PC-3 (cell line): ENCODE measurements at regions not wholly inside any gene's neighbourhood (a gene's known extent, or its start where the extent isn't known, plus 50 kb on each side); places are given as distances from the start of the nearest gene placed in this dataset.
A peak's percentile ranks its signal among the peaks of the same experiment; 100 is the strongest.

Experiments
- ATAC-seq: fragments of 200-7000 bp; cut with Tn5 transposase; 2 replicates; pipeline ENCODE4 v1.9.1; 2020; ENCODE audit warnings: mild to moderate bottlenecking, moderate library complexity
- BruUV-seq: library from RNA; stranded (reverse); fragments of 400-500 nt; replicated peaks from 2 replicates; lab custom pipeline; 2021; lab: Mats Ljungman, UMichigan
- CTCF ChIA-PET: fragments of 300-600 bp; sonication (Branson Sonifier 250); formaldehyde crosslinking; loops from one replicate; lab custom pipeline; 2022; ENCODE audit warnings: antibody characterized with exemption; lab: Charles Lee
- POLR2A ChIA-PET: fragments of 300-600 bp; sonication (Branson Sonifier 250); formaldehyde crosslinking; loops from one replicate; lab custom pipeline; 2022; ENCODE audit warnings: antibody characterized with exemption; ENCODE audit not compliant: unreplicated experiment; lab: Charles Lee
- DNase-seq: peaks from one replicate; pipeline ENCODE4 v3.0.0-alpha.2; 2015
- H2AFZ ChIP-seq: fragments of 300-600 bp; sonication (generic); 2 replicates; pipeline ENCODE4 v1.6.0; 2016; ENCODE audit warnings: antibody characterized with exemption, low read length
- H3F3A ChIP-seq: fragments of 300-600 bp; sonication (generic); one replicate; pipeline ENCODE4 v1.6.0; 2017; ENCODE audit warnings: antibody characterized with exemption, low read length, control low read depth, mild to moderate bottlenecking; ENCODE audit not compliant: unreplicated experiment
- H3K27ac ChIP-seq: fragments of 300-600 bp; sonication (generic); 2 replicates; pipeline ENCODE4 v1.5.1; 2016; ENCODE audit warnings: mild to moderate bottlenecking, low read length
- H3K27me3 ChIP-seq: fragments of 300-600 bp; sonication (generic); 2 replicates; pipeline ENCODE4 v1.6.1; 2016; ENCODE audit warnings: low read length, mixed read lengths
- H3K36me3 ChIP-seq: fragments of 300-600 bp; sonication (generic); 2 replicates; pipeline ENCODE4 v1.6.1; 2016; ENCODE audit warnings: low read depth, mixed run types, low read length, mixed read lengths
- H3K4me1 ChIP-seq: fragments of 300-600 bp; sonication (generic); 2 replicates; pipeline ENCODE4 v1.5.1; 2016; ENCODE audit warnings: low read length; ENCODE audit not compliant: insufficient read depth
- H3K4me2 ChIP-seq: fragments of 300-600 bp; sonication (generic); 2 replicates; pipeline ENCODE4 v1.6.0; 2016; ENCODE audit warnings: low read length
- H3K4me3 ChIP-seq: fragments of 300-600 bp; sonication (generic); 2 replicates; pipeline ENCODE4 v1.5.1; 2016; ENCODE audit warnings: mild to moderate bottlenecking, low read length, mixed read lengths
- H3K79me2 ChIP-seq: fragments of 300-600 bp; sonication (generic); 2 replicates; pipeline ENCODE4 v1.6.1; 2017; ENCODE audit warnings: low read length, mixed read lengths
- H3K9ac ChIP-seq: fragments of 300-600 bp; sonication (generic); 2 replicates; pipeline ENCODE4 v1.6.0; 2016; ENCODE audit warnings: mild to moderate bottlenecking, low read length
- H3K9me2 ChIP-seq: fragments of 300-600 bp; sonication (generic); replicated peaks from 2 replicates; pipeline ENCODE4 v1.6.1; 2016; ENCODE audit warnings: mixed run types, low read length, mixed read lengths
- H3K9me3 ChIP-seq: fragments of 300-600 bp; sonication (generic); 2 replicates; pipeline ENCODE4 v1.6.1; 2016; ENCODE audit warnings: low read length, mixed read lengths
- H4K20me1 ChIP-seq: fragments of 300-600 bp; sonication (generic); 2 replicates; pipeline ENCODE4 v1.6.1; 2016; ENCODE audit warnings: low read length, mixed read lengths
- EZH2 ChIP-seq: fragments of 300-600 bp; sonication (generic); IDR thresholded peaks from one replicate; pipeline ENCODE4 v1.6.1; 2017; ENCODE audit warnings: antibody characterized with exemption, mild to moderate bottlenecking, low read length; ENCODE audit not compliant: unreplicated experiment
- EZH2phosphoT487 ChIP-seq: fragments of 300-600 bp; sonication (generic); IDR thresholded peaks from 2 replicates; pipeline ENCODE4 v1.6.1; 2018; ENCODE audit warnings: mild to moderate bottlenecking, antibody characterized with exemption, low read length, borderline replicate concordance
- intact Hi-C: fragments of 100-400 bp; cut with micrococcal nuclease; formaldehyde crosslinking; loops from 2 replicates; pipeline ENCODE4 v1.9.0; 2023
- TF ChIP-seq, protein P1 (sequence below): fragments of 300-600 bp; sonication (generic); conservative IDR thresholded peaks from 2 replicates; pipeline ENCODE4 v1.5.1; 2017; ENCODE audit warnings: antibody characterized with exemption, low read depth, mild to moderate bottlenecking, low read length

- intact Hi-C loops = no loop called here
- no peaks in the 10 kb centered on the region for H4K20me1 ChIP-seq
- H3K4me3 ChIP-seq = no peak overlapping the region
- BruUV-seq = no TSS peak
- H3K27ac ChIP-seq = no peak overlapping the region
- DNase-seq (no peak), ATAC-seq (no peak)
- H3K4me1 ChIP-seq = peaks cover 29% of the 10 kb centered on the region
- no peaks in the 10 kb centered on the region for H3K36me3 ChIP-seq
- TF ChIP-seq EZH2phosphoT487 (no peak), EZH2 (no peak)
- TF ChIP-seq, protein P1, sequence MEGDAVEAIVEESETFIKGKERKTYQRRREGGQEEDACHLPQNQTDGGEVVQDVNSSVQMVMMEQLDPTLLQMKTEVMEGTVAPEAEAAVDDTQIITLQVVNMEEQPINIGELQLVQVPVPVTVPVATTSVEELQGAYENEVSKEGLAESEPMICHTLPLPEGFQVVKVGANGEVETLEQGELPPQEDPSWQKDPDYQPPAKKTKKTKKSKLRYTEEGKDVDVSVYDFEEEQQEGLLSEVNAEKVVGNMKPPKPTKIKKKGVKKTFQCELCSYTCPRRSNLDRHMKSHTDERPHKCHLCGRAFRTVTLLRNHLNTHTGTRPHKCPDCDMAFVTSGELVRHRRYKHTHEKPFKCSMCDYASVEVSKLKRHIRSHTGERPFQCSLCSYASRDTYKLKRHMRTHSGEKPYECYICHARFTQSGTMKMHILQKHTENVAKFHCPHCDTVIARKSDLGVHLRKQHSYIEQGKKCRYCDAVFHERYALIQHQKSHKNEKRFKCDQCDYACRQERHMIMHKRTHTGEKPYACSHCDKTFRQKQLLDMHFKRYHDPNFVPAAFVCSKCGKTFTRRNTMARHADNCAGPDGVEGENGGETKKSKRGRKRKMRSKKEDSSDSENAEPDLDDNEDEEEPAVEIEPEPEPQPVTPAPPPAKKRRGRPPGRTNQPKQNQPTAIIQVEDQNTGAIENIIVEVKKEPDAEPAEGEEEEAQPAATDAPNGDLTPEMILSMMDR = no peak
- no peaks in the 10 kb centered on the region for H3K27me3 ChIP-seq
- H2AFZ ChIP-seq = no peak overlapping the region
- H3K9me3 ChIP-seq = no peaks in the 10 kb centered on the region
- CTCF ChIA-PET = no interaction called here
- H3K79me2 ChIP-seq = no peaks in the 10 kb centered on the region
- H3F3A ChIP-seq = no peaks in the 10 kb centered on the region
- no peaks in the 10 kb centered on the region; the same call in 1 of the 2 replicates for H3K9me2 ChIP-seq
- POLR2A ChIA-PET = no interaction called here
- no peak overlapping the region for H3K9ac ChIP-seq
- H3K4me2 ChIP-seq = no peak overlapping the region
Observed at GRCh38 chr18:6564950-6565814, 150.5 kb upstream of the L3MBTL4 start.

DNA sequence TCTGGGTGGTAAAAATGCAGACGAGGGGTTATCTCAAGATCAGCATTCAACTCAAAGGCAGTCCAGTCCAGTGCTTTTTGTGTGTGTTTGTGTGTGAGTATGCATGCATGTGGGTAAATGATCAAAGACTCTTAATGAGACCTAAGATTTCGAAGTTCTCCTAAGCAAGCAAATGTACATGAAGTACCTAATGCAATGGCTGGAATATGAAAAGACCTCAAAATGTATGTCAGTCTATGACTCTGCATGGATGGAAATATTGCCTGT, 151.0 kb upstream of the L3MBTL4 start:
- no peak for ATAC-seq
- no peaks in the 10 kb centered on the region for H3F3A ChIP-seq
- no peaks in the 10 kb centered on the region for H3K79me2 ChIP-seq
- no peaks in the 10 kb centered on the region for H4K20me1 ChIP-seq
- peak overlapping the region; percentile 50 for H3K27ac ChIP-seq
- no peak overlapping the region for H2AFZ ChIP-seq
- no peaks in the 10 kb centered on the region; the same call in 1 of the 2 replicates for H3K9me2 ChIP-seq
- H3K4me3 ChIP-seq = no peak overlapping the region
- H3K4me2 ChIP-seq = 0 out of 2 replicates have a peak overlapping the region, but pooled peaks have one; percentile 8
- no TSS peak for BruUV-seq
- no peaks in the 10 kb centered on the region for H3K36me3 ChIP-seq
- no peak for DNase-seq
- TF ChIP-seq, protein P1 = no peak
- TF ChIP-seq EZH2phosphoT487 (no peak), EZH2 (no peak)
- CTCF ChIA-PET = no interaction called here
- H3K9me3 ChIP-seq = no peaks in the 10 kb centered on the region
- no peaks in the 10 kb centered on the region for H3K27me3 ChIP-seq
- H3K9ac ChIP-seq = no peak overlapping the region
- H3K4me1 ChIP-seq = peaks cover 29% of the 10 kb centered on the region
- POLR2A ChIA-PET = no interaction called here
- intact Hi-C loops = no loop called here

DNA sequence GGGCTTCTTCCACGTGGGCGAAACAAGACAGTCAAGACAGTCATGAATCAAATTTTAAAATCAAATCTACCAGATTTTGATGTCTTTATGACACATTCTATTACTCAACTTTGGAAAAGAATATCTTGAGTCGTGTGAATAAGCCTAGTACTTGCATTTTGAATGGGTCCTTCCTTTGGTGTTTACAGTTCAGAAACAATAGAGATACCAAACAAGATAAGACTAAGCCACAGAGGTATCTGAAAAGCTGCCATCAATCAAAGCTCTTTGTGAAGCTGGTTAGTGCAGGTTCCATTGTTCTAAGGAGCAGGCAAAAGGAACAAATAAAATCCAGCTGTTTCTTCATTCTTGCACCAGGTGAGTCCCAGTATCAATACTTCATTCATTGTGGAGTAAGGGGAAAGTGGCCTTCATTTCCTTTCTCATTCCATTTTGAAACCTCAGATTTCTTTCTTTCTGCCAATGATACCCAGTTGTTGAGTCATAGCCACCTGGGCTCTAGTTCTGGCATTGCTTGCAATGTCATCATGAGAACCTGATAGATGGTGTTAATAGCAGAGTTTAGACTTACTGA, 151.7 kb upstream of the L3MBTL4 start:
- H3K27me3 ChIP-seq = no peaks in the 10 kb centered on the region
- TF ChIP-seq, protein P1 = no peak
- no peak for TF ChIP-seq EZH2phosphoT487
- no peak for TF ChIP-seq EZH2
- peak; percentile 67 for ATAC-seq
- 0 out of 2 replicates have a peak overlapping the region, but pooled peaks have one; percentile 8 for H3K4me2 ChIP-seq
- no peaks in the 10 kb centered on the region for H3K36me3 ChIP-seq
- H2AFZ ChIP-seq = no peak overlapping the region
- DNase-seq = peak; percentile 74
- H3K9ac ChIP-seq = no peak overlapping the region
- no peaks in the 10 kb centered on the region for H3K79me2 ChIP-seq
- H3K27ac ChIP-seq = peak overlapping the region; percentile 50
- intact Hi-C loops = no loop called here
- POLR2A ChIA-PET = no interaction called here
- peaks cover 22% of the 10 kb centered on the region for H3K4me1 ChIP-seq
- CTCF ChIA-PET = no interaction called here
- no peaks in the 10 kb centered on the region; the same call in 1 of the 2 replicates for H3K9me2 ChIP-seq
- no peak overlapping the region for H3K4me3 ChIP-seq
- H3K9me3 ChIP-seq = no peaks in the 10 kb centered on the region
- H3F3A ChIP-seq = no peaks in the 10 kb centered on the region
- no peaks in the 10 kb centered on the region for H4K20me1 ChIP-seq
- BruUV-seq = no TSS peak
